SW 1271 (cell line): ENCODE measurements at regions not wholly inside any gene's neighbourhood (a gene's known extent, or its start where the extent isn't known, plus 50 kb on each side); places are given as distances from the start of the nearest gene placed in this dataset.

Experiments used
- DNase-seq, 2 experiments: peaks; one replicate each; lab custom pipeline; 2025; lab: John Stamatoyannopoulos, UW

DNA sequence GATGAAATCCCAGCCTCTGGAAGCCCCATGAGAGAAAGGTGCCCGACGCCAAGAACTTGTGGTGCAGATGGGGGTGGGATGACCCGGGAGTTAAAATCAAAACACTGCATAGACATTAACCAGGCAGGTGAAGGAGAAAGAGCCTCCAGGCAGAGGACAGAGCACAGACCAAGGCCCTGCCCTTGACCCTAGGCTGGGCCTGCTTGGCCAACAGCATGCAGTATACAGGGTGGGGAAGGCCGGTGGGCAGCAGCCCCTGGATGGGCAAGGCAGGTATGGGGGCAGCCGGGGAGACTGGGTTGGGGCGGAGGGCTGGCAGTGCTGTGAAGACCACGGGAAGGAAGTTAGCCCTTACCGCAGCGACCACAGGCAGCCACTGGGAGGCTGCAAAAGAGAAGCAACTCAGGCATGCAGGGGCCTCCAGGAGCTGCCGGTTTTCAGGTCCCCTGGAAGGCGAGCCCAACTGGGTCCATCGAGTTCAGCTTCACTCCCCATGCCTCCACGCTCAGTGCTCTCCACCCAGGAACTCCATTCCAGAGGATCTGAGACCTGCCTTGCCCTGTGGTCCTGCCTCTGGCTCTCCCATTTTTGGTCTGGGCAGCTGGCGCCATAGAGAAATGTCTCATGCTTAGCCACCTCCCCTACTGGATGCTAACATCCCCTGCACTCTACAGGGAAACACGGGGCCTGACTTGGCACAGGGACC is 81.2 kb downstream of the C16orf95 start:
- DNase-seq: no peak

DNA sequence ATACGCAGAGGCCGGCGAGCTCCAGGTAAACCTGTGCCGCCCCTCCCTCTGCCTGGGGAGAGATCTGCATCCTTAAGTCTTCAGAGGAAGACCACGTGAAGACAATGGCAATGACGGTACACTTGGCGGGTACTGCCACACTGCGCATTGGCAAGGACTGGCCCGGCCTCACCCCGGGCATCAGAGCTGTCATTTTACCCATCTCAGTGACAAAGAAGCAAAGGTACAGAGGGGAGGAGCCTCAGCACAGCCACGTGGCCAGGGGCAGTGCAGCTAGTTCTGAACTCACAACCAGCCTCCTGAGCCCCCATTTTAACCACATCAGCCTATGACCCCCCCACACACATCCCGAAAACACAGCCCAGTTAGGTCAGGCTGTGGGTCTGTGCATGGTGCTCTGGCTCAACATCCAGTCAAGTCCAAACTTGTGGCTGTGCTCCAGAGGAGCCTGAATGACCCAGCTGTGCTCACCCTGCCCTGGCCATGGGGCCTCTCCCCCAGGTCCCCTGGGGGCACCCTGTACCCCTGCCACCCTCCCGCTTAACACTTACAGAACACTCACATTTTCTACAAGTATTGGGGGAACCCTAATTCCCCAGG is 80.6 kb downstream of the C16orf95 start:
- DNase-seq: no peak

DNA sequence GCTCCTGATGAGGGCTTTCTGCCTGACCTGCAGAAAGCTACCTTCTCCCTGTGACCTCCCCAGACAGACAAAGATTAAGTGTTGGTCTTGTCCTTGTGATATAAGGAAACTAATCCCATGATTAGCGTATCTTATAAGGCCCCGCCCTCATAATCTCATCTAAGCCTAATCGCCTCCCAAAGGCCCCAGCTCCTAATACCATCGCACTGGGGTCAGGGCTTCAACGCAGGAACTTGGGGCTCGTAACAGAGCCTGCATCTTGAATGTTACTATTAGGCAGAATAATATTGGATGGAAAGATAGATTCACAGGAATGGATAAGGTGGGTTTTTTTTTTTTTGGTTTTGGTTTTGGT is 78.9 kb downstream of the C16orf95 start:
- no peak for DNase-seq

DNA sequence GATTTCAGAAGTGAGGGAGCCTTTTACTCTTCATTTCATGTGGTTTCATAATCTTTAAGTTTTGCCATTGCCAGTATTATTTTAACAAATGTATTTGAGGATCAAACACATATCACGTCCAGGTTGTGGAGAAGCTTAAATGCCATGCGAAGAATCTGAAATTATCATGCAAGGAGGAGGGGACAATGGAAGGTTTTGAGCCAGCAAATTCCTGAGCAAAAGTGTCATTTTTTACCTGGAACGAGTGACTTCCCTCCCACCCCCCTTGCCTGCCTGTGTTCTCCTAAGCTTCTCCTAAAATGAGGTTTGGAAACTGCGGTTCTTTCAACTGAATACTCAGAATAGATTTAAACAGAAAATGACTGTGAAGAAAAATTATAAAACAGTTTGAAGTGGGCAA is 77.6 kb downstream of the C16orf95 start:
- no peak for DNase-seq

DNA sequence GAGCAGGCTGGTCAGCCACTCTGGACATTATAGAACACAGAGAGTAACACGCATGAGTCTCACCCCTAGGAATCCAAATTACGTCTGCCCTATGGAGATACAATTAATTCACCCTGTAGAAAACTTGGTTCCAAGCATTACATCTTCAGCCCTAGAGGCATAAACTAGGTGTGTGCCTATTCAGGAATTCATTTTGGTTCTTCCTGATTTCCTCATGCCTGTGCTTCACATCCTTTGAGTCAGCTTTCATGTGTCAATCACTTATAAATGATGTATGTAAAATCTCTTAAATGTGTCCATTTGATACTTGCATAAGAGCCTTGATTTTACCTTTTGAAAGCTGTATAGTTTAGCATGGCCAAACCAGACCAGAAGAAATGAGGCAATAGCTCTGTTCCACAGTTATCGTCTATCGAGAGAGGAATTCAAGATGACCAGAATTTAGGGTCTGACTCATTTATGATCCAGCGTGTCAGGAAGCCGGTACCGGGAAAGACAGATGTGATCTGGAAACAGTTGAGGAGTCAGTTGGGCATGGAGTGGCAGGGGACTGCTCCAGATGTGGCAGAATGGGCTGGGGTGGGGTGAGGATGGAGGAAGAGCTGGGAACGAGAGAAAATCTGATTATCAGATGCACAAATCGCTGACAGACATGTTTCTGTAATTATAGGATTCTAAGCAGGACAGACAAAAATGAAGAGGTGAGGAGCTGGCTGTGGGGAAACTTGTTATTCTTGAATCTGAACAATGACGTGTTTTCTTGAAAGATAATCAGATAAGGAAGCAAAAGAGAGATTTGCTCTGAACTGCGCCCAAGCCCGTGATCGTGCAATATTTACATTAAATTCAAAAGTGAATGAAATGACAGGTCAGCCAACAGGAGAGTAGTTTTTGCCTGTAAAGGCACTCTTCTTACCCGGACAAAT is 76.7 kb downstream of the C16orf95 start:
- DNase-seq: no peak

DNA sequence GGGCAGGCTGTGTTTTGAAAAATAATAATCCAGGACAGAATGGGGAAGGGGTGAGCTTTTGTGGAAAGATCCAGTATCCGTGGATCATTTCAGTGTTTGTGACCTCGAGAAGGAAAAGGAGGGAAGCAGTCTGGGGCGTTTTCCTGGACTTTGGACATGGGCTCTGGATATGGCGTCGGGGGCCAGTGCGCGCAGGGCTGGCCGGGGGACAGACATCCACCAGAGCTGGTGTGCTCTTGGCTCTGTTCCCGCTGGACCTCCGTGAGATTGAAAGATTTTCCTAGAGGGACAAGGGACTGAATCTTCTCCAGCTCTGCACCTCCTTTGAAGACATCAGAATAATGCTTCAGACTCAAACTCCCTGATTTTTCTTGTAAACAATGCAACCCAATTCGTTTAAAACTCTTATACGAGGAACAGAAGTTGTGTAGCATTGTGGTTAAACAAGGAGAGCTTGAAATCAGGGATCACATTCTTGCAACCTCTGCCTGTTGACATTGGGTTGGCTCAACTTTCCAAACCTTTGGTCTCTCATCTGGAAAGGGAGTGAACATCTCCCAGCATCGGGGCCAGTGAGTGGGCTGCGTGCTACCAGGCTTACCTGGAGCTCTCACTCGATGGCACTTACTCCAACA is 75.9 kb downstream of the C16orf95 start:
- DNase-seq: no peak

DNA sequence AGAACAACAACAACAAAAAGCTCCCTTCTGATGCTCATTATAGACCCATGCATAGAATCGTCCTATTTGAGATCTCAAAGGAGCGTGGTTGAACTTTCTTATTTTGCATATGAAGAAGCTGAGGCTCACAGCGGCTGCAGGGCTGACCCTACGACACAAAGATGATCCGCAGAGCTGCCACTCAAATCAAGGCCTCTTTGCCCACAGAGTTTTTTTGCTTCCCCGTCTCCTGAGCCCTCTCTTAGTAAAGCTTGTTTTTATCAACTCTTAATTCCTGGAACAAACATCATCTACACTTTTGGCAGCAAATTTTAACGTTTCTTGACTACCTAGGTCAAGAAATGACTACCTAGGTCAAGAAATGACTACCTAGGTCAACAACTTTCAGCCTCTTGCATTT is 73.7 kb downstream of the C16orf95 start:
- DNase-seq: no peak

DNA sequence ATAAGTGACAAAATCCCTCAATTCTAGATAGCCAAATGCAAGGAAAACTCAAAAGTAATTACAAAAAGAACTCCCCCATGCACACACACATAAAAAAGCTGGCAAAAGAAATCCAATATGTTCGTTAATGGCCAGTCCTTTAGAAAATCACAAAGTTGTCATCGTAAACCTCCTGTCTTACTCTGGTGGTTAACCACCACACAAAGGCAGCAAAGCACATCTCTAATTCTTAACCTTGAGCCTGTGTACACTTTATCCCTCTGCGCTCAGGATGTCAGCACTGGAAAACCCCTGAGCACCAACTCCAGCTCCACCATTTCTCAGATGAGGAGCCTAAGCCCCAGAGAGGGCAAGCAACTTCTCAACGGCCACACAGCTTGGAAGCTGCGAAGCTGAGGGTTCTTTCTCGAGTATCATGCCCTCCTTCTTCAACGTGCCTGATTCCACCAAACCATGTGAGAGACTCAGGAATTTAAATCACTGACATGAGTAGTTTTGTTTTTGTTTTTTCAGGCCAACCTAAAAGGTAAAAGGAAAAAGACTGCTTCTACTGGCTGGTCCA is 72.5 kb downstream of the C16orf95 start:
- no peak for DNase-seq

DNA sequence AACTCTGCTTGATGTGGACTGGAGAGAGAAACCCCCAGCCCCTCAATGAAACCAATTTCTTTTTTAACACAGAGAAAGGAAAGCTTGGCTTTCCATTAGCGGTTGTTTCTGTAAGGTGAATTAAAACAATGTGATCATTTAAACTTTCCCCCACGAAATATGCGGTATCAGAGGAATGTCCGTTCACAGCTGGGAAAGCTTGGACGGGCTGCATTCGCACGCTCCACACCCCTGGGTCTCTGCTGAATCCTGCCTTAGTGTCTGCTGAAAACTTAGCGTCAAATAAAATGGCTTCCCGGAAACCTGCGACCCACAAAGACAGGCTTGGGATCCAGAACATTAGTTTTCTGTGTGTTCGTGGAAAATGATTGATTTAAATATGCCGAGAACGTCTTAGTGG is 71.7 kb downstream of the C16orf95 start:
- no peak for DNase-seq

DNA sequence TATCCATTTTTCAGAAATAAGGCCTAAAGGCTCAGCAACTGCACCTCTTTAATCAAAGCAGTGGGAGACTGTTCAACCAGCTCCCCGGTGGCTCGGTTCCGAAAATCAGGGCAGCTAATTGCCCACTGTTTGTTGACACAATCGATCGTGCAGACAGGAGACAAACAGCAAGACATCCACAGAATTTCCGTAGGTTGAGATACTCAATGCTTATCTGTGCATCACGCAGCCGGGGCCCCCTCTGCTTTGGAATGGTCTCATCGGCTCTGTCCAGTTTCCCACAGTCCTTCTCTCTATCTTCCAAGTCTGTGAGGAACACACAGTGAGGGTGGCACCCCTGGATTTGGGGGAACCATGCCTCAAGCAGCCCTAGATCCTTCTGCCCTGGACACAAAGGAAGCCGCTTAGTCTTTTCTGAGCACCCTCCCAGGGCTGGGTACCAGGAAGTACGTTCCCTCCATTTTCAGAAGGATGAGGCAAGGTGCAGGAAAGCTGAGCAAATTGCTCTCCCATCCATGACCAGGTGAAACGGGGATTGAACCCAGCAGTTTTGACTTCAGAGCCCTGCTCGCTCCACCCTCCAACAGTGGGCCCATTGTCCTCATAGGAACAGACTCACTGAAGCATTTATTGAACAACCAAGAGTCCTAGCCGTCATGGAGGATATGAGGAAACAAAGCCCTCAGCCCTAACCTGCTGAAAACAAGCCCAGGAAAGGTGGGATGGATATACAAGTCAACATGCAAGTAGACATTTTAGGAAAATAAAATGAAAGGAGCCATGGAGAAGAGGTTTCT is 70.7 kb downstream of the C16orf95 start:
- no peak for DNase-seq

DNA sequence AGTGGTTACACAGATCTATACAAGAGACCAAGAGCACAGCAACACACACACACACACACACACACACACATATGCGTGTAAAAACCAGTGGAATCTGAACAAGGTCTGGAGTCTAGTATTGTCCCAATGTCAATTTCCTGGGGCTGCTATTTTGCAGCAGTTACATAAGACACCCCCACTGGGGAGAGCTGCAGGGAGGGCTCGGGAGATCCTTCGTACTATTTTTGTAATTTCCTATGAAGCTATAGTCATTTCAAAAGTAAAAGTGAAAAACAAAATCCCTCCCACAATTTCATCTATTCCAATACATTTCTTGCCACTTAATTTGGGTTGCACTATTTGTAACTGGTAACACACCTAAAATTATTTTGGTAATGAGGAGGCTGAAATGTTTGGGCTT is 68.5 kb downstream of the C16orf95 start:
- no peak for DNase-seq

DNA sequence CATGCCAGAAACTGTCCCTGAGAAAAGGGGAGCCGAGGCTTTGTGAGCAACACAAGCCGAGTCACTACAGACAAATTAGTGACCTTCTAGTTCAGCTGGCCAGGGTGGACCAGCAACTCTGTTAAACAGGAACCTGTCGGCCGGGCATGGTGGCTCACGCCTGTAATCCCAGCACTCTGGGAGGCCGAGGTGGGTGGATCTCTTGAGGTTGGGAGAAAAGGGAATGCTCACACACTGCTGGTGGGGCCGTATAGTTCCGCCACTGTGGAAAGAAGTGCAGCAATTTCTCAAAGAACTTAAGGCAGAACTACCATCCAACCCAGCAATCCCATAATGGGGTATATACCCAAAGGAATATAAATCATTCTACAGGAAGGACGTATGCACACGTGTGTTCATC is 67.8 kb downstream of the C16orf95 start:
- no peak for DNase-seq

DNA sequence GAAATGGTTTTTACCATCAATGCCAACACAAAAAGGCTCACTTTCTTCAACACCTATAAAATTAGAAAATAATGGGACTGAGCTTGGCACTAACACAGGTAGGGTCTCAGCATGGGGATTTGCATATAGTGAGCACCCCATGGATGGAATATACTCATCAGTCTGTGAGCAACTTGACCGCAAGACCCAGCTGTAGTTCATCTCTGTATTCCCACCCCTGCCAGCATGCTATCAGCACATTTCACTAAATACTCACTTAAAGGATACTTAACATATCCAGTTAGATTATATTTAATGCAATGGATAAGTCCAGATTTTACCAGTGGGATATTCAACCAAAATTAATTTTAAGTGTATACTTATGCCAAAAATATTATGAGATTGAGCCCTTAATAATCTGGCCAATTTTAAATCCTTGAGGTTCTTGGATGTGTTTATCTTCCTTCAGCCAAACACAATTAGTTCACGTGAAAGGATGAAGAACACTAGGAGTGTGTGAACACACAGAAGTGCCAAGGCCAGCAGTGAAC is 66.7 kb downstream of the C16orf95 start:
- DNase-seq: no peak

DNA sequence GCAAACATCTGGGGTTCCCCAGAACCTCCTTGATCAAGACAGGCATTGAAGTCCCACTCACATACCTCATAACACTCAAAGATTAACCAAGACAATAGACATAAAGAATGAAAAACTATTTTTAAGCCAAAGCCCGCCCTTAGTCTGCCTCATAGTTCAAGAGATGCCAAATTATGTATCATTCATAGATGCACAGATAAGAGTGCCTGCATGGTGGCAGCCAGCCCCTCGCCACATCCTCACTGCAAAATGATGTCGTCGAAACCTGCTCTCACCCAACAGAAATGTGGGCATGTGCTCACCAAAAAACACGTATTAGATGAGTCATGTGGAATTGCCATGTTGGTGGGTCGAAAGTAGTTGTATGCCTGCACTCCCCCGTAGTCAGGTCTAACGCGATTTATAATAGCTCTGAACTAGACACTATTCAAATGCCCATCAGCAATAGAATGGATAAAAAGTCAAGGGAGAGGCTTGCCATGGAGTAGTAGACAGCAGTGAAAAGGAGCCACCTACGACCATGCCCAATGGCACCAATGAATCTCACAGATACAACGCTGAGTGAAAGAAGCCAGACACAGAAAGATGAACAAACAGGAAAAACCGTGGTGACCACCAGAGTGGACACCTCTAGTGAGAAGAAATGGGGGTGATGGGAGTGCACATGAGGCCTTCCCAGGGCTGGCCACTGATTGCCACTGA is 64.8 kb downstream of the C16orf95 start:
- DNase-seq: no peak
